GM18517 (cell line): ENCODE measurements at regions not wholly inside any gene's neighbourhood (a gene's known extent, or its start where the extent isn't known, plus 50 kb on each side); places are given as distances from the start of the nearest gene placed in this dataset.
"Not testable (repeated sequence)": the region's sequence is repeated elsewhere in the genome, so short reads cannot be mapped to it uniquely, and the experiment has no call there.

Experiments used
- ATAC-seq: cut with Tn5 transposase; IDR thresholded peaks from one replicate; pipeline ENCODE4 v1.9.1; 2021; ENCODE audit warnings: mild to moderate bottlenecking, moderate library complexity; ENCODE audit not compliant: unreplicated experiment

- not testable (repeated sequence) for ATAC-seq
Observed at GRCh38 chr16:64260631-64261401, 861.0 kb downstream of the CDH11 start.

- ATAC-seq, result no peak
Observed at GRCh38 chr16:64254443-64255367, 867.2 kb downstream of the CDH11 start.

- no peak for ATAC-seq
Observed at GRCh38 chr16:64253525-64253924, 868.3 kb downstream of the CDH11 start.

GRCh38 chr16:64253096-64253495 is 868.8 kb downstream of the CDH11 start:
- ATAC-seq, result no peak

- no peak for ATAC-seq
Observed at GRCh38 chr16:64251742-64252141, 870.1 kb downstream of the CDH11 start.

- no peak for ATAC-seq
Observed at GRCh38 chr16:64250866-64251265, 871.0 kb downstream of the CDH11 start.

GRCh38 chr16:64242492-64242891 is 879.4 kb downstream of the CDH11 start:
- ATAC-seq, result no peak

- ATAC-seq, result no peak
Observed at GRCh38 chr16:64240586-64240985, 881.3 kb downstream of the CDH11 start.

- ATAC-seq, result no peak
Observed at GRCh38 chr16:64238571-64238970, 883.3 kb downstream of the CDH11 start.

- no peak for ATAC-seq
Observed at GRCh38 chr16:64236316-64236715, 885.5 kb downstream of the CDH11 start.

GRCh38 chr16:64234200-64234599 is 887.7 kb downstream of the CDH11 start:
- ATAC-seq, result no peak

- no peak for ATAC-seq
Observed at GRCh38 chr16:64225696-64226095, 896.2 kb downstream of the CDH11 start.

- no peak for ATAC-seq
Observed at GRCh38 chr16:64225036-64225435, 896.8 kb downstream of the CDH11 start.

GRCh38 chr16:64217789-64218535 is 903.9 kb downstream of the CDH11 start:
- no peak for ATAC-seq

- no peak for ATAC-seq
Observed at GRCh38 chr16:64215730-64216129, 906.1 kb downstream of the CDH11 start.

- no peak for ATAC-seq
Observed at GRCh38 chr16:64211331-64211730, 910.5 kb downstream of the CDH11 start.

GRCh38 chr16:64206862-64207261 is 915.0 kb downstream of the CDH11 start:
- ATAC-seq, result no peak

GRCh38 chr16:64203126-64203525 is 918.7 kb downstream of the CDH11 start:
- ATAC-seq, result no peak

GRCh38 chr16:64202571-64202970 is 919.3 kb downstream of the CDH11 start:
- ATAC-seq, result no peak

- ATAC-seq, result no peak
Observed at GRCh38 chr16:64196444-64196843, 925.4 kb downstream of the CDH11 start.

GRCh38 chr16:64185954-64186353 is 935.9 kb downstream of the CDH11 start:
- ATAC-seq, result no peak
